Glutamatergic neuron (in vitro differentiated cells): ENCODE measurements at regions not wholly inside any gene's neighbourhood (a gene's known extent, or its start where the extent isn't known, plus 50 kb on each side); places are given as distances from the start of the nearest gene placed in this dataset.

Source experiments
- DNase-seq: peaks from one replicate; pipeline ENCODE4 v3.0.0; 2022
- H3K27ac Mint-ChIP-seq: one replicate; pipeline ENCODE4 v1.8.0; 2020; ENCODE audit warnings: mild to moderate bottlenecking, mixed read lengths, inconsistent platforms; ENCODE audit not compliant: unreplicated experiment
- H3K27me3 Mint-ChIP-seq: one replicate; pipeline ENCODE4 v1.8.0; 2020; ENCODE audit warnings: mild to moderate bottlenecking, moderate library complexity, mixed read lengths, inconsistent platforms; ENCODE audit not compliant: unreplicated experiment
- H3K36me3 Mint-ChIP-seq: one replicate; pipeline ENCODE4 v1.8.0; 2020; ENCODE audit warnings: mild to moderate bottlenecking, mixed read lengths, inconsistent platforms; ENCODE audit not compliant: unreplicated experiment
- H3K4me1 Mint-ChIP-seq: one replicate; pipeline ENCODE4 v1.8.0; 2020; ENCODE audit warnings: mild to moderate bottlenecking, low read depth, mixed read lengths, inconsistent platforms; ENCODE audit not compliant: unreplicated experiment
- H3K4me3 Mint-ChIP-seq: one replicate; pipeline ENCODE4 v1.8.0; 2020; ENCODE audit warnings: mild to moderate bottlenecking, mixed read lengths, inconsistent platforms; ENCODE audit not compliant: unreplicated experiment
- H3K9me3 Mint-ChIP-seq: one replicate; pipeline ENCODE4 v1.8.0; 2020; ENCODE audit warnings: mild to moderate bottlenecking, moderate library complexity, mixed read lengths, inconsistent platforms; ENCODE audit not compliant: unreplicated experiment
- CTCF ChIP-seq: fragments of 200-600 bp; sonication (generic); IDR thresholded peaks from one replicate; pipeline ENCODE4 v1.5.0; 2021; ENCODE audit not compliant: partially characterized antibody, unreplicated experiment

GRCh38 chr17:77677630-77678029, 280.9 kb upstream of the TNRC6C start:
- Mint-ChIP-seq H3K9me3 (no peaks in the 10 kb centered on the region), H3K36me3 (peaks cover 10% of the 10 kb centered on the region), H3K4me3 (peak overlapping the region; percentile 37), H3K27ac (no peak overlapping the region), H3K4me1 (peaks cover 15% of the 10 kb centered on the region), H3K27me3 (peaks cover 9% of the 10 kb centered on the region)
- DNase-seq, result no peak
- TF ChIP-seq CTCF, result no peak

GRCh38 chr17:77679589-77679988, 278.9 kb upstream of the TNRC6C start:
- DNase-seq, result no peak
- no peaks in the 10 kb centered on the region for H3K36me3 Mint-ChIP-seq

GRCh38 chr17:77681861-77682260, 276.6 kb upstream of the TNRC6C start:
- TF ChIP-seq CTCF, result no peak
- Mint-ChIP-seq H3K27me3 (peaks cover 7% of the 10 kb centered on the region), H3K4me1 (peaks cover 14% of the 10 kb centered on the region), H3K36me3 (no peaks in the 10 kb centered on the region), H3K27ac (no peak overlapping the region), H3K9me3 (peaks cover 5% of the 10 kb centered on the region), H3K4me3 (no peak overlapping the region)
- DNase-seq, result no peak

More at GRCh38 chr17:77679589-77679988, 278.9 kb upstream of the TNRC6C start:
- Mint-ChIP-seq H3K27me3 (peaks cover 7% of the 10 kb centered on the region), H3K4me1 (peaks cover 10% of the 10 kb centered on the region), H3K4me3 (no peak overlapping the region), H3K9me3 (no peaks in the 10 kb centered on the region), H3K27ac (no peak overlapping the region)
- TF ChIP-seq CTCF, result no peak

- no peak for DNase-seq
- Mint-ChIP-seq H3K27me3 (peaks cover 3% of the 10 kb centered on the region), H3K4me1 (peaks cover 5% of the 10 kb centered on the region), H3K9me3 (peaks cover 5% of the 10 kb centered on the region), H3K4me3 (peak overlapping the region; percentile 35), H3K36me3 (no peaks in the 10 kb centered on the region), H3K27ac (no peak overlapping the region)
- TF ChIP-seq CTCF, result no peak
Measured at GRCh38 chr17:77684803-77685798, 273.4 kb upstream of the TNRC6C start.

GRCh38 chr17:77685881-77686486, 272.5 kb upstream of the TNRC6C start:
- peaks cover 5% of the 10 kb centered on the region for H3K4me1 Mint-ChIP-seq

More at GRCh38 chr17:77685881-77686486, 272.5 kb upstream of the TNRC6C start:
- no peaks in the 10 kb centered on the region for H3K36me3 Mint-ChIP-seq
- no peak overlapping the region for H3K4me3 Mint-ChIP-seq
- no peak overlapping the region for H3K27ac Mint-ChIP-seq
- peaks cover 5% of the 10 kb centered on the region for H3K9me3 Mint-ChIP-seq
- TF ChIP-seq CTCF, result no peak
- DNase-seq, result no peak
- H3K27me3 Mint-ChIP-seq, result peaks cover 3% of the 10 kb centered on the region
